ENCODE measurements at regions not wholly inside any gene's neighbourhood (a gene's known extent, or its start where the extent isn't known, plus 50 kb on each side); places are given as distances from the start of the nearest gene placed in this dataset.

GRCh38 chr6:166045173-166045859 is 122.3 kb downstream of the TBXT start:
- TF ChIP-seq CTCF (IDR thresholded peaks at IDR 0.05) (no peak), POLR2A (IDR thresholded peaks at IDR 0.05; ENCODE audit: low read depth) (no peak), EP300 (IDR thresholded peaks at IDR 0.05) (no peak)

Measured in esophagus muscularis mucosa (tissue), 4 donors.